Gastroesophageal sphincter (tissue), 3 donors: ENCODE measurements at regions not wholly inside any gene's neighbourhood (a gene's known extent, or its start where the extent isn't known, plus 50 kb on each side); places are given as distances from the start of the nearest gene placed in this dataset.

ENCODE experiments used
- POLR2A ChIP-seq, 2 donors: fragments of 450-650 bp; IDR thresholded peaks; one replicate each; pipeline ENCODE4 v1.6.1; 2017; ENCODE audit warnings: antibody characterized with exemption in 2 of 2, mild to moderate bottlenecking in 2 of 2, moderate library complexity in 1 of 2
- POLR2AphosphoS5 ChIP-seq: sonication (generic); formaldehyde crosslinking; IDR thresholded peaks from one replicate; pipeline ENCODE4 v1.6.1; 2017; ENCODE audit warnings: antibody characterized with exemption
- TF ChIP-seq, protein P1 (sequence below), 4 experiments: fragments of 200-600 bp in 2 of 4; fragments of 450-650 bp in 2 of 4; sonication (generic) in 1 of 4; IDR thresholded peaks; one replicate each; pipeline ENCODE4 v1.5.1; 2017 to 2019; ENCODE audit warnings: antibody characterized with exemption in 4 of 4, mild to moderate bottlenecking in 2 of 4, moderate library complexity in 2 of 4

DNA sequence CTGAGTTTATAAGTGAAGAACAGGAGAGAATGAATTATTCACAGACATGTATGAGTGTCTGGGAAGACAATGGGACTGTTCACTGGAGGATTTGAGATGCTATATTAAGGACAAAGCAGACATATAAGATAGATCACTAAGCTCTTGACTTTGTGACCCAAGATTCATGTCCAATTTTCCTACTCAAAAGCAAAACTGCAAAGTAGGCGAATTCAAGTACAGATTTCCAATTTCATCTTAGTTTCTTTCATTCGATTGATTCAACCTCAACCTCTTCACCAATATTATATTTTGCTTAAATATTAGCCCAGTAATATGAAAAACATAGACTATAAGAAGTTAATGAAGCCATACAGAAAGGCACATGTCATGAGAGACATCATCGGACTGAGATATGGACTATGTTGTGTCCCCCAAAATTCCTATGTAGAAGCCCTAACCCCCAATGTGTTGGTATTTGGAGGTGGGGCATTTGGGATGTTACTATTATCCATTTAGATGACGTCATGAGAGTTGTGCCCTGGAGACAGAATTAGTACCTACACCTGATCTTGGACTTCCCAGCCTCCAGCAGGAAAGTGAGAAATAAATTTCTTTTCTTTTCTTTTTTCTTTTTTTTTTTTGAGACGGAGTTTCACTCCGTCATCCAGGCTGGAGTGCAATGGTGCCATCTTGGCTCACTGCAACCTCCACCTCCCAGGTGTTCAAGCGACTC, 353.7 kb upstream of the AKR1E2 start:
- TF ChIP-seq, protein P1, sequence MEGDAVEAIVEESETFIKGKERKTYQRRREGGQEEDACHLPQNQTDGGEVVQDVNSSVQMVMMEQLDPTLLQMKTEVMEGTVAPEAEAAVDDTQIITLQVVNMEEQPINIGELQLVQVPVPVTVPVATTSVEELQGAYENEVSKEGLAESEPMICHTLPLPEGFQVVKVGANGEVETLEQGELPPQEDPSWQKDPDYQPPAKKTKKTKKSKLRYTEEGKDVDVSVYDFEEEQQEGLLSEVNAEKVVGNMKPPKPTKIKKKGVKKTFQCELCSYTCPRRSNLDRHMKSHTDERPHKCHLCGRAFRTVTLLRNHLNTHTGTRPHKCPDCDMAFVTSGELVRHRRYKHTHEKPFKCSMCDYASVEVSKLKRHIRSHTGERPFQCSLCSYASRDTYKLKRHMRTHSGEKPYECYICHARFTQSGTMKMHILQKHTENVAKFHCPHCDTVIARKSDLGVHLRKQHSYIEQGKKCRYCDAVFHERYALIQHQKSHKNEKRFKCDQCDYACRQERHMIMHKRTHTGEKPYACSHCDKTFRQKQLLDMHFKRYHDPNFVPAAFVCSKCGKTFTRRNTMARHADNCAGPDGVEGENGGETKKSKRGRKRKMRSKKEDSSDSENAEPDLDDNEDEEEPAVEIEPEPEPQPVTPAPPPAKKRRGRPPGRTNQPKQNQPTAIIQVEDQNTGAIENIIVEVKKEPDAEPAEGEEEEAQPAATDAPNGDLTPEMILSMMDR (IDR thresholded peaks at IDR 0.05) = no peak
- TF ChIP-seq POLR2AphosphoS5 (no peak), POLR2A (IDR thresholded peaks at IDR 0.05) (no peak)
